ENCODE measurements at regions not wholly inside any gene's neighbourhood (a gene's known extent, or its start where the extent isn't known, plus 50 kb on each side); places are given as distances from the start of the nearest gene placed in this dataset.

GRCh38 chr3:194874783-194875182 lies 189.1 kb downstream of the FAM43A start:
- TF ChIP-seq WIZ (CRISPR knock-in tag; IDR thresholded peaks at IDR 0.05): no peak
- no peak for TF ChIP-seq CTCF (CRISPR knock-in tag; IDR thresholded peaks at IDR 0.05)
- no peak for TF ChIP-seq PATZ1 (CRISPR knock-in tag; IDR thresholded peaks at IDR 0.05)
- no peak for TF ChIP-seq ZNF691 (CRISPR knock-in tag; IDR thresholded peaks at IDR 0.05; ENCODE audit: borderline replicate concordance, low read depth)
- no peak for TF ChIP-seq TEAD2 (CRISPR knock-in tag; IDR thresholded peaks at IDR 0.05)
- TF ChIP-seq ZHX2 (IDR thresholded peaks at IDR 0.05; ENCODE audit: low read depth): no peak
- TF ChIP-seq ZHX2 (CRISPR knock-in tag; IDR thresholded peaks at IDR 0.05; ENCODE audit: borderline replicate concordance): no peak
- no peak for TF ChIP-seq FOXC1 (CRISPR knock-in tag; IDR thresholded peaks at IDR 0.05; ENCODE audit: borderline replicate concordance)
